Fibroblast of villous mesenchyme (primary cell): ENCODE measurements at regions not wholly inside any gene's neighbourhood (a gene's known extent, or its start where the extent isn't known, plus 50 kb on each side); places are given as distances from the start of the nearest gene placed in this dataset.
"Not testable (repeated sequence)": the region's sequence is repeated elsewhere in the genome, so short reads cannot be mapped to it uniquely, and the experiment has no call there.

Source experiments
- DNase-seq: peaks from one replicate; pipeline ENCODE4 v3.0.0-alpha.2; 2010; ENCODE audit warnings: low read depth
- H3K4me3 ChIP-seq: 2 replicates; pipeline ENCODE4 v1.5.1; 2011; ENCODE audit warnings: low read depth, mild to moderate bottlenecking, low read length
- CTCF ChIP-seq: IDR thresholded peaks from 2 replicates; pipeline ENCODE4 v1.5.1; 2012; ENCODE audit warnings: low read depth, mild to moderate bottlenecking, low read length; ENCODE audit not compliant: insufficient read depth

GRCh38 chr6:939526-940252 is 246.8 kb upstream of the EXOC2 start:
- no peak for DNase-seq
- no peak for TF ChIP-seq CTCF
- no peak overlapping the region for H3K4me3 ChIP-seq

GRCh38 chr6:938916-939315 is 246.0 kb upstream of the EXOC2 start:
- no peak for DNase-seq
- H3K4me3 ChIP-seq: no peak overlapping the region
- TF ChIP-seq CTCF: no peak

GRCh38 chr6:938271-938905 is 245.4 kb upstream of the EXOC2 start:
- no peak for DNase-seq
- no peak overlapping the region for H3K4me3 ChIP-seq
- TF ChIP-seq CTCF: no peak

- H3K4me3 ChIP-seq: no peak overlapping the region
- no peak for TF ChIP-seq CTCF
- no peak for DNase-seq
Measured at GRCh38 chr6:935582-935981, 242.6 kb upstream of the EXOC2 start.

- no peak for DNase-seq
- H3K4me3 ChIP-seq: no peak overlapping the region
- TF ChIP-seq CTCF: no peak
Measured at GRCh38 chr6:934686-935085, 241.7 kb upstream of the EXOC2 start.

- not testable (repeated sequence) for DNase-seq, H3K4me3 ChIP-seq
Measured at GRCh38 chr6:931919-932318, 239.0 kb upstream of the EXOC2 start.

GRCh38 chr6:927157-927556 is 234.2 kb upstream of the EXOC2 start:
- DNase-seq: no peak
- TF ChIP-seq CTCF: no peak
- no peak overlapping the region for H3K4me3 ChIP-seq
